GM21390 (cell line): ENCODE measurements at regions not wholly inside any gene's neighbourhood (a gene's known extent, or its start where the extent isn't known, plus 50 kb on each side); places are given as distances from the start of the nearest gene placed in this dataset.
"Not testable (repeated sequence)": the region's sequence is repeated elsewhere in the genome, so short reads cannot be mapped to it uniquely, and the experiment has no call there.

ENCODE experiments used
- ATAC-seq: cut with Tn5 transposase; IDR thresholded peaks from one replicate; pipeline ENCODE4 v1.9.1; 2021; ENCODE audit not compliant: unreplicated experiment

DNA sequence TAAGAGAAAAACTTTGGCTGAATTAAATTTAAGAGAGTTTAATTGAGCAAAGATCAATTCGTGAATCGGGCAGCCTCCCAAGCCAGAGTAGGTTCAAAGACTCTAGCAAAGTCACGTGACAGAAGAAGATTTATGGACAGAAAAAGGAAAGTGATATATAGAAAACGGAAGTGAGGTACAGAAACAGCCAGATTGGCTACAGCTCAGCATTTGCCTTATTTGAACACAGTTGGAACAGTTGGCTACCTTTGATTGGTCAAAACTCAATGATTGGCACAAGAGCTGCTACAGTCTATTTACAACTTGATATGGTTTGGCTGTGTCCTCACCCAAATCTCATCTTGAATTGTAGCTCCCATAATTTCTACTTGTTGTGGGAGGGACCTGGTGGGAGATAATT, 102.6 kb downstream of the PLG start:
- no peak for ATAC-seq

DNA sequence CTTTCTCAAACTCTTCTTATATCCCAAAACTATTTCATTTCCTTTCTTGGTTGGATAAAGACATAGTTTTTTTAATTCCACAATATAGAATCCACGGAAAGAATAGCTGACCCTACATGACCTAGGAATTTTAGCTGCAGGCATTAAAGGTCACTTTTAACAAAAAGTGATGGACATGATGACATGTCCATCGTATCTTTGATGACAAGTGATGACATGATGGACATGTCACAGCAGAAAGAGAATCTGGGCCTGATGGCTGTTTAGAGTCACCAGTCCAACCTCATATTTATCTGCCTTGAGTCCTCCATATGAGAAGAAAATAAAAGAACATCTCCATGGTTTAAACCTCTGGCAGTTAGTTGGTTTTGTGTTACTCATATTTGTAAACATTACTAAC, 106.2 kb downstream of the PLG start:
- no peak for ATAC-seq

DNA sequence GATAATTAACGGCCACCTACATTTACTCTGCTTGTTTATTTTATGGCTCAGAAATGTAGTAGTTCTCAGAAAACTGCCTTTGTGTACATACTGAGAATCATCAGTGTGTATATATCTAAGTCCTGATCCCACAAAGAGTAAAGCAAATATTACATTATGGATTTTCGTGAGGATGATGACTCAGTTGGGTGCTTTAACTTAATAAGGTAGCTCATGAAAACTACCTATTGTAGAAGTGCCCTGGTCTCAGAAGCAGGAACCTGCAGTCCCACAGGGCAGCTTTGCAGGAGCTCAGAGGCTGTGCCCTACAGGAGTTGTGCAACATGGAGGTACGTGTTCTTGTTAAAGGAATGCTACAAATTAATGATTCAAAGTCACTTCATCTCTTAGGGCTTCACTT, 108.2 kb downstream of the PLG start:
- no peak for ATAC-seq

DNA sequence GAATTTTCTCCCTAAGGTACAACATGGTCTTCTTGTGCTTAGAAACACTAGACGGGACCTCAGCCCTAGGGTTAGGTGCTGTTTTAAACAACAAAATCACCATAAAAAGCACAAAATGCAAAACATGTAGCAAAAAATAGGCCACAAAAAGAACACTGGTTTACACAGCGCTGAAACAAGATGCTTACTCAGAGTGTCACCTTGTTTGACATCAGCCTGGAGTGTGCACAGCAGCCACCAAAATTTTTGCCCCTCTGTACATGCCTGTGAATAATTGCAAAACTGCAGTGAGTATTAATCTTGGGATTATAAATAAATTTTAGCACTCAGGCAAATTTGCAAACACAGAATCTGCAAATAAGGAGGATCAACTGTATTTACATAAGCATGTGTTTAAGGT, 110.1 kb downstream of the PLG start:
- ATAC-seq, result no peak

- no peak for ATAC-seq
These were observed 116.9 kb downstream of the PLG start for GRCh38 chr6:160818934-160819333.

DNA sequence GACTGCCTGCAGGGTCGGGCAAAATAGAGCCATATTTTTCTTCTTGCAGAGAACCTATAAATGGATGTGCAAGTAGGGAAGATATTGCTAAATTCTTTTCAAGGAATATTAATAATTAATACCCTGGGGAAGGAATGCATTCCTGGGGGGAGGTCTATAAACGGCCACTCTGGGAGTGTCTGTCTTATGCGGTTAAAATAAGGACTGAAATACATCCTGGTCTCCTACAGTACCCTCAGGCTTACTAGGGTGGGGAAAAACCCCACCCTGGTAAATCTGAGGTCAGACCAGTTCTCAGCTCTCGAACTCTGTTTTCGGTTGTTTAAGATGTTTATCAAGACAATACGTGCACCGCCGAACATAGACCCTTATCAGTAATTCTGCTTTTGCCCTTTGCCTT, 118.6 kb downstream of the PLG start:
- ATAC-seq, result not testable (repeated sequence)

- no peak for ATAC-seq
These were observed 129.7 kb downstream of the PLG start for GRCh38 chr6:160831739-160832138.

- no peak for ATAC-seq
These were observed 130.4 kb downstream of the PLG start for GRCh38 chr6:160832422-160832821.

DNA sequence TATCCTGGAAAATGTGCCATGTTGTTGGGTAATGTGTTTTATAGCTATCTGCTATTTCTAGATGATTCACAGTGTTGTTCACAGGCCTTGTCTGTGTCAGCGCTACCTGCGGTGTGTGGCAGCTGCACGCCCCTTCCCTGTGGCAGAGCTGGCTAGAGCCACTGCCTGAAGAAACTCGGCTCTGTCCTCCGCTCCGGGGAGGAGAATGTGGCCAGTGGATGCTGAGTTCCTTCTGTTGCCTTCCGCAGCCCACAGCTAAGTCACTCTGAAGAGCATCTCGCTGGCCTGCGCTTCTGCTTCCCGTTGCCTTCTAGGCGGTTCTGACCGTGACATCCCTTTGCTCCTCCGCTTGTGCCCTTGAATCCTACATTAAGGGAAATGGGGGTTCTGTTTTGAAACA, 135.1 kb downstream of the PLG start:
- no peak for ATAC-seq

- no peak for ATAC-seq
These were observed 140.5 kb upstream of the MAP3K4 start for GRCh38 chr6:160851031-160851430.

DNA sequence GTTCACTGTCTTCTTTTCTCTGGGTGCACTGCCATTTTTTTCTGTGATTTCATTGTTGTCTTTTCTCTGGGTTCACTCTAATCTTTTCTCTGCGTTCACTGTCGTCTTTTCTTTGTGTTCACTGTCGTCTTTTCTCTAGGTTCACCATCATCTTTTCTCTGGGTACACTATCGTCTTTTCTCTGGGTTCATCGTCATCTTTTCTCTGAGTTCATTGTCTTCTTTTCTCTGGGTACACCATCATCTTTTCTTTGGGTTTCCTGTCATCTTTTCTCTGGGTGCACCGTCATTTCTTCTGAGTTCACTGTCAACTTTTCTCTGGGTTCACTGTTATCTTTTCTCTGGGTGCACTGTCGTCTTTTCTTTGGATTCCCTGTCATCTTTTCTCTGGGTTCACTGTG, 137.6 kb upstream of the MAP3K4 start:
- ATAC-seq, result no peak

DNA sequence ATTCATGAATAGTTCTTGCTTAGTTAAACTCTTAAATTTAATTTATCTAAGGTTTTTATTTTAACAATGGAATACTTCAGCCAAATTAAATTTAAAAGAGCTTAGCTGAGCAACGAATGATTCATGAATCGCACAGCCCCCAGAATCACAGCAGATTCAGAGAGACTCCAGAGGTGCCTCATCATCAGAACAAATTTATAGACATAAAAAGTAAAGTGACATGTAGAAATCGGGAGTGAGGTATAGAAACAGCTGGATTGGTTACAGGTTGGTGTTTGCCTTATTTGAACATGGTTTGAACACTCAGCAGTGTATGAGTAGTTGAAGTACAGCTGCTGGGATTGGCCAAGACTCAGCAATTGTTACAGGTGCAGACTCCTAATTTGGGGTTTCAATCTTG, 132.7 kb upstream of the MAP3K4 start:
- ATAC-seq, result no peak

DNA sequence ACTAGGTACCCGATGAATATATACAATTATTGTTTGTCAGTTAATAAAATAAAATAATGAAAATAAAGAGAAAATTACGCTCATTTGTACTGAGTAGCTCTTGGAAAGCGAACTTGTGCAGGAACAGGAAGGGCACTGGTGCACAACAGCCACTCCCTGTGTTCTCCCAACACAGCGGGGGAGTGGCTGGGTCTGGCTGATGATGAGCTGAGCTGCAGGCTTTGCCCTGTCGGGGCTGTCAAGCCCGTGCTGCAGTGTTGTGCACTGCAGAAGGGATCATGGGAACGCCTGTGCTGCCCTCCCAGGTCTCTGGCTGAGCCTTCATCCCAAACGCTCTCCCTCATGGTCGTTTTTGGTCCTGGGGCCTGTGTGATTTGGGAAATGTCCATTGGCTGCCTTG, 131.7 kb upstream of the MAP3K4 start:
- ATAC-seq, result no peak

DNA sequence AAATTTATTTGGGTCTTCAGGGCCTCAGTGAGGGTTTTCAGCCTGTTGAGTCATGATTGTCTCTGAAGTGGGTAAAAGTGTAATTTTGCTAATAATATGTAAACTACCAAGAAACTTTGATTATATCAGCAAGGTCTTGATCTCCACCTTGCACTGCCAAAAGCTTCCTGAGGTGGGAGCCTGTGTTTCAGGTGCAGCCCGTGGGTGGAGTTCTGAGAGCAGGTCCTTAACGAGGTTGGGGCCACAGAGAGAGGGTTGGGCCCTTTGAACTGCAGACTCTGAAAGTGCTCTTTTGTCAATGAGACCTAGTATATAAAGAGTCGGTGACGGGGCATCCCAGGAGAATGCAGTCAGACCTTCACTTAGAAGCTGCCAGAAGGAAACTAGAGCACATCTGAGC, 129.7 kb upstream of the MAP3K4 start:
- no peak for ATAC-seq

DNA sequence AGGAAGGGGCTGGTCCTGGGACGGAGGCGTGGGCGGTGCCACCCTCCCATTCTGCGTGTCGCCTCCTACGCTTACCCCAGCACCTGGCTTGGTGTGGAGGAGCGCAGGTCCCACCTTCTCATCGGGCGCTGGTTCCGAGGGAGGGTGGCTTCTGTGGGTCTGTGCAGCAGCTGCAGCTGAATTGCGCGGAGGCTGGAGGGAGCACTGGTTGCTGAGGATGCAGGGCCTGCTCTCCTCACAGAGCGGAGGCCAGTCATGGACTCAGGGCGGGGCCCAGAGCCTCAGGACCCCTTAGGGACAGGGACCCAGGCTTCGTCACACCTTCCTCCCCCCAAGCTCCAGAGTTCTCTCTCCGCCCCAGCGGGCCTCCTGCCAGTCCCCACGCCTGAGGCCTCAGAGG, 127.8 kb upstream of the MAP3K4 start:
- no peak for ATAC-seq

DNA sequence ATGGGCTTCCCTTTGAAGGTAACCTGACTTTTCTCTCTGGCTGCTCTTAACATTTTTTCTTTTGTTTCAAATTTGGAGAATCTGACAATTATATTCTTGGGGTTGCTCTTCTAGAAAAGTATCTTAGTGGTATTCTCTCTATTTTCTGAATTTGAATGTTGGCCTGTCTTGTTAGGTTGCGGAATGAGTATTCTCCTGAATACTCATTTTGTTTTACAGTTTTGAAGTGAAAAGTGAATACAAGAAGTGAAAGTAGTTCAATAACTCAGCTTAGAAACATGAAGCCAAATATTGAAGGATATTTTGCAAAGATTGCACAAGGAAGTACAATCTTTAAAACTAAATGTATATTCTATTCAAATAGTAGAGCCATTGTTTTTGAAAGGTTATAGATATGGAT, 120.2 kb upstream of the MAP3K4 start:
- peak; percentile 86 for ATAC-seq

DNA sequence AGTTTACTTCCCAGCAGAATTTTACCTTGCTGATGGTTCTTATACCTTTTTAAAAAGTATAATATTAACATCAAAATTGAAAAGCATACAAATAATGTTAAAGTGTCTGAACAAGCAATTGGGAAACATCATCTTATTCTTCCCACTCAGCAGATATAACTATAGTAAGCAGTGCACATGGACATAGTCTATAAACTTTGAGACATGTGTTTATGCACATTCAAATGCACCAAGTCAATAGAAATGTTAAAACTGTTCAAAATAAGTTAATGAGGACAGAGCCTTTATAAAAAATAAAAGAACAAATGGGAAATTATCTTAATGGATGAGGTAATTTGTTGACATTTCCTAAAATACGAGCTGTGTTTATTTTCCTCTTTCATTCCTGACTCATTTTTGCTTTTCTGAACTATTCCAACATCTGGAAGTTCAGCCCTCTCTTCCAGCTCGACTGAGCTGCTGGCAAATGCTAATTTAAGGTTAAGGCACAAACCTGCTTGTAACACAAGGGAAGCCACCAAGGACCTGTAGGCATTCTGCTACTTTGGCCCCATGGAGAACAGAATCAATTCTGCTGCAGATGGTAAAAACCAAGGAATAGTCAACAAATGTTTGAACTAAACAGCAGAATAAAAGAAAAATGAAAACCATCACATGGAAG, 110.3 kb upstream of the MAP3K4 start:
- ATAC-seq, result no peak

- no peak for ATAC-seq
These were observed 109.6 kb upstream of the MAP3K4 start for GRCh38 chr6:160882006-160882405.

DNA sequence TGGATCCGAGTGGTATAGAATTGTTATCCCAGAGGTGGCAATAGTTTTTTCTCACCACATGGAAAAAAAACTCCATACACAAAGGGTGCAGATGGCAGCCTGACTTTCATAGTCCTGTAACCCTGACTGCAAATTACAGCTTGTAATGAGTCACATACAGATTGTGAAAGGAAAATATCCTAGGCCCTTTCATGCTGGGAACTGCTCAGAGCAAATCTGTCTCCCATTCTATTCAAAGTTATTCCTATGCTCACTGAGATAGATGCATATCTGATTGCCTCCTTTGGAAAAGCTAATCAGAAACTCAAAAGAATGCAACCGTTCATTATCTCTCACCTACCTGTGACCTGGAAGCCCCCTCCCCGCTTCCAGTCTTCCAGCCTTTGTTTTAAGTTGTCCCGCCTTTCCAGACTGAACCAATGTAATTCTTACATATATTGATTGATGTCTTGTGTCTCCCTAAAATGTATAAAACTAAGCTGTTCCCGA, 108.7 kb upstream of the MAP3K4 start:
- ATAC-seq, result no peak

GRCh38 chr6:160883560-160883959, 108.0 kb upstream of the MAP3K4 start:
- no peak for ATAC-seq

DNA sequence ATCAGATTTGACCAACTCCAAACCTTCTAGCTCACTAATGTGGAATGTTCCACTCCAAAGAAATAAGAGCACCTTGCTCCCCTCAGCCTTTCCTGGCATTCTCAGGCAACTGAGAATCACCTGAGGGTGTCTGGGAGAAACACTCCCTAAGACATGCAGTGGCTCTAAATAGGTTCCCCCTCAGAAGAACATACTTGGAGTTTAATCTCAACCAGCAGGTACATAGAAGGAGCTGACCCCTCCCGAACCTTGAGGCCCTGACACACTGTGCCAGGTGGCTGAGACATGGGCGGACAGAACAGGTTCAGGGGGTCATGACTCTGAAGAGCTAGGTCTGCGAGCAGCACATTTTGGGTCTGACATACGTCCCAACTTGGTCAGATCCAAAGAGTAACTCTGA, 107.6 kb upstream of the MAP3K4 start:
- no peak for ATAC-seq

DNA sequence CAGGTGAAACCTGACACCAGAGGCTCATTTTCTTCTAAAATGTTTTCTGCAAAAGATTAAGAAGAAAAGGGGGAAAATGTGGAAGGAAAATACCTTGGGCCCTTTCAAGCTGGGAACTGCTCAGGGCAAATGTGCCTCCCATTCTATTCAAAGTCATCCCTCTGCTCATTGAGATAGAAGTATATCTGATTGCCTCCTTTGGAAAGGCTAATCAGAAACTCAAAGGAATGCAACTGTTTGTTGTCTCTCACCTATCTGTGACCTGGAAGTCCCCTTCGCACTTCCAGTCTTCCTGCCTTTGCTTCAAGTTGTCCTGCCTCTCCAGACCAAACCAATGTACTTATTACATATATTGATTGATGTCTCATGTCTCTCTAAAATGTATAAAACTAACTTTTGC, 102.4 kb upstream of the MAP3K4 start:
- ATAC-seq, result not testable (repeated sequence)

GRCh38 chr6:160891690-160892089, 99.9 kb upstream of the MAP3K4 start:
- ATAC-seq, result no peak
